ENCODE measurements at regions not wholly inside any gene's neighbourhood (a gene's known extent, or its start where the extent isn't known, plus 50 kb on each side); places are given as distances from the start of the nearest gene placed in this dataset. TPM values are rescaled to one million over a fixed set of nuclear protein-coding genes. Genes with fewer than 3 reads are reported as not detected.
"Not testable (repeated sequence)": the region's sequence is repeated elsewhere in the genome, so short reads cannot be mapped to it uniquely, and the experiment has no call there.

- DNase-seq, result not testable (repeated sequence)
These were observed 67.9 kb downstream of the MSX2 start for GRCh38 chr5:174792265-174792664.

- DNase-seq, result no peak
These were observed 66.5 kb downstream of the MSX2 start for GRCh38 chr5:174790906-174791305.

- DNase-seq, result no peak
These were observed 65.2 kb downstream of the MSX2 start for GRCh38 chr5:174789596-174789995.

- DNase-seq, result no peak
These were observed 60.8 kb downstream of the MSX2 start for GRCh38 chr5:174785120-174785680.

Small RNA genes in the stretch of these regions (small RNA-seq; reads per million reads assigned to genes)
- gene AC008413.1, result not detected

Measured in occipital lobe (tissue), 2 donors.